ENCODE measurements at regions not wholly inside any gene's neighbourhood (a gene's known extent, or its start where the extent isn't known, plus 50 kb on each side); places are given as distances from the start of the nearest gene placed in this dataset.
A peak's percentile ranks its signal among the peaks of the same experiment; 100 is the strongest.
"Not testable (repeated sequence)": the region's sequence is repeated elsewhere in the genome, so short reads cannot be mapped to it uniquely, and the experiment has no call there.

GRCh38 chr13:34363266-34363665 is 545.3 kb downstream of the RFC3 start:
- DNase-seq (ENCODE audit: low spot score): no peak

DNA sequence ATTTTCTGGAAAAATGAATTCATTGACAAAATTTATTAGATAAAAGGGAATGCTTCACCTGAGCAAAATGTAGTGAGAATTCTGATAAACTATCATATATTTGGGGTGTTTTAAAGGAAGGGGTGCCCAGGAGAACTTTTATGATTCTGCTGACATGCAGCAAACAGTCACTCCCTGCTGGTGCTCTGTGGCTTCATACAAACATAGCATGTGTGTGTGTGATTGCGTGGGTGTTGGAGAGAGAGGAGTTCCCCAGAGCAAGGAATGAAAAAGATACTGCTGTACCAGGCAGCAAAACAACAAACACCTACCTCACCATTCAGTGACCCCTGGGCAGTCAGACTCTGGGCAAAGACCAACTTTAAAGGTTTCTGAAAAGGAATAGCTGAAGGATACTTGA is 546.7 kb downstream of the RFC3 start:
- DNase-seq (ENCODE audit: low spot score): no peak

- no peak for DNase-seq (ENCODE audit: low spot score)
Measured at GRCh38 chr13:34369931-34370330, 552.0 kb downstream of the RFC3 start.

DNA sequence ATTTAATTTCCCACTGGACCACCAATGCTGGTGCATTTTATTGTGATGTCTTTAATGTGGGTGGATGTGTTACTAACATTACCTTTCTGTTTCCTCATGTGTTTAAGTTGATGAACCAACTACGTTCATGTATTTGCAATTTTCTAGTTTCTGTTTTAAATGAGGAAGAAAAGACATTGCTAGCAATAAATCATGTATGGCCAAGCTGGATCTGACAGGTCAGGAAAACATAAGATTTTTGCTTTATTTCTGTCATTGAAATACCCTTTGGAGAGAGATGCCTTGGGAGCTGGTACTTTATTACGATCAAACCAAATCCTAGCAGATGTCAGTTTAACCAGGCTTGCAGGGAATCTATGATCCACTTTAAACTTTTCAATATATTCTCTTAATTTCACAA is 553.2 kb downstream of the RFC3 start:
- DNase-seq (ENCODE audit: low spot score): no peak

DNA sequence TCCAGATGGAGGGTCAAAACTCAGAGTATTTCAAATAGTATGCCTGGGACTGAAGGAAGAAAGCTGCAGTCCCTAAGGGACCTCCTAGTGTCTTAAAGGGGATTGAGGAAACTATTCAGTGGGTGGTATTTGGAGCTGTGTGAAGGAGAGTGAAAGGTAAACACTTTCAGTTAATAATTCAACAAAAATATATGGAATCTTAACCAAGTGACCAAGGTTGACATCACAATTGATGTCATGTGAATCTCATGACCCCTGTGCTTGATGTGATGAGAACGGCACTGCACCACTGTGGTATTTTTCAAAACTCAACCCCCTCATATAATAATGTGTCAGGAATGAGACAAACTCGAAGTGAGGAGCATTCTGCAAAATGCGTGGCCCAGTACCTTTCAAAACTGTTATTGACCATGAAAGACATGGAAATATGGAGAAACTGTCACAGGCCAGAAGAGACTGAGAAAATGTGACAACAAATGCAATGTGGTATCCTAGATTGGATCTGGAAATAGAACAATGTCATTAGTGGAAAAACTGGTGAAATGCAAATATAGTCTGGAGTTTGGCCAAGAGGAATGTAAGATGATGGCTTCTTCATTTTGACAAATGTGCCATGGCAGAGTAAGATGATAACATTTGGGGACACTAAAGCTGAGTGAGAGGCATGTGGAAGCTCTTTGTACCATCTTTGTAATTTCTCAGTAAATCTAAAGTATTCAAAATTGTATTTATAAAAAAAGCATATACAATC is 553.9 kb downstream of the RFC3 start:
- no peak for DNase-seq (ENCODE audit: low spot score)

- DNase-seq (ENCODE audit: low spot score): no peak
Measured at GRCh38 chr13:34372581-34372980, 554.6 kb downstream of the RFC3 start.

- no peak for DNase-seq (ENCODE audit: low spot score)
Measured at GRCh38 chr13:34376483-34376882, 558.5 kb downstream of the RFC3 start.

DNA sequence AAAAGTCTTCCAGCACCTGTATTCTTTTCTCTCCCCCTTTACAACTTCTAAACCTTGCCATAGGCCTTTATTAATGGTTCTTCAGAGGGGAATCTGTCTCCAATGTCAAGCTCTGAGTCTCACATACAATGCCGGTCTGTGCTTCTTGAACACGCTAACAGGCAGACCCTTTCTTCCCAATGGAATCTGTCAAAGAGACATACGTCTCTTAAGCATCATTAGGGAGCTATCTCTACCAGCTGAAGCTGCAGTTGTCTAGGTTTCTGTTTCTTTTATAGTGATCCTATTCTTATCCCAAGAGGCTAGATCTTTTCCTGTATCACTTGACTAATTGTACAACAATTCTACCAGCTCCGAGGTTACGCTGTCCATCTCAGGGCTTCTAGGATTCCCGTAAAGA is 560.8 kb upstream of the NBEA start:
- no peak for DNase-seq (ENCODE audit: low spot score)

- no peak for DNase-seq (ENCODE audit: low spot score)
Measured at GRCh38 chr13:34383728-34384127, 558.3 kb upstream of the NBEA start.

GRCh38 chr13:34386229-34386628 is 555.8 kb upstream of the NBEA start:
- DNase-seq (ENCODE audit: low spot score): not testable (repeated sequence)

DNA sequence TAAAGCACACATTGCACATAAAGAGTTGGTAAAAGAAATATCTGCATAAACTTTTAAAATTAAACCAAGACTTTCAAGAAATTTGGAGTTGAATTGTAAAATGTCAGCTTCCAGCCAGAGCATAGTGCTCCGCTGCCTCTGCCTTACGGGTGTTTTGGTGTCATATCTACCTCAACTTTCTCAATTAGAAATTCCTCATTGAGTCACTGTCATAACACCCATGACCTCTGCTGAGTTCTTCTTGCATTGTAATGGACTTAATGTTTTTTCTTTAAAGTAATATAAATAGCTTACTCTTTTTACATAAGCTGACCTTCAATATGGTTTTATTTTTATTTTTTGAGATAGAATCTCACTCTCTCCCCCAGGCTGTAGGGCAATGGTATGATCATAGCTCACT is 551.0 kb upstream of the NBEA start:
- no peak for DNase-seq (ENCODE audit: low spot score)

DNA sequence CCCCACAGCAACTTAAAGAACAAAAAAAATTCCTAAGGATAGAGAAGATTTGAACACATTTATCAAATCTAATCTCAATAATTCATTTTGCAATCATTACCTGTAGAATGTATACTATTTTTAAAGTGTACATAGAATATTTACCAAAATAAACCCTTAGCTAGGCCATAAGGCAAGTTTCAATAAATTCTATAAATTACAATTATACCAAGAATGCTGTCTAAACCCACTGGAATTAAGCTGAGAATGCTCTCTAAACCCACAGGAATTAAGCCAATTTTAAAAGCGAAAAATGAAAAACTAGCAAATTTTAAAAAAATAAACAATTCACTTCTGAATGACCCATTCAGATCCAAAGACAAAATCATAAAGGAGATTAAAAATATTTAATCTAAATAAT is 540.4 kb upstream of the NBEA start:
- DNase-seq (ENCODE audit: low spot score): no peak

- no peak for DNase-seq (ENCODE audit: low spot score)
Measured at GRCh38 chr13:34405410-34406181, 536.5 kb upstream of the NBEA start.

DNA sequence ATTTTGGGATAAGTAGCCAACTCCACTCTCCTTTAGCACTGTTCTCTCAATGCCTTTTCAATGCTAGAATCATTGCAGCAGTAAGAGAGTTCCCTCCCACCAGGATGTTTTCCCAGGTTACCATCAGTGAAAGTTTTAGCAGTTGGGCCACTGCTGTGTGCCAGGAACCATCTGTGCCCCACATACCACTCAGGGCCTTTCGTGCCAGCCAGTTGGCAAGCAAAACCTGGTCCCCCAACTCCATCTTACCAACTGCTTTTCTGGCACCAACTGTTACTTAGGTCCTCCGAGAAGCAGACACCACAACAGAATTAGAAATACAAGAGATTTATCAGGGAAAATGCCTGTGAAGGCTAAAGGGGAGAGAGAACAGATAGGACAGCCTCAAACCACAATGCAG is 533.4 kb upstream of the NBEA start:
- peak; percentile 25 for DNase-seq (ENCODE audit: low spot score)

DNA sequence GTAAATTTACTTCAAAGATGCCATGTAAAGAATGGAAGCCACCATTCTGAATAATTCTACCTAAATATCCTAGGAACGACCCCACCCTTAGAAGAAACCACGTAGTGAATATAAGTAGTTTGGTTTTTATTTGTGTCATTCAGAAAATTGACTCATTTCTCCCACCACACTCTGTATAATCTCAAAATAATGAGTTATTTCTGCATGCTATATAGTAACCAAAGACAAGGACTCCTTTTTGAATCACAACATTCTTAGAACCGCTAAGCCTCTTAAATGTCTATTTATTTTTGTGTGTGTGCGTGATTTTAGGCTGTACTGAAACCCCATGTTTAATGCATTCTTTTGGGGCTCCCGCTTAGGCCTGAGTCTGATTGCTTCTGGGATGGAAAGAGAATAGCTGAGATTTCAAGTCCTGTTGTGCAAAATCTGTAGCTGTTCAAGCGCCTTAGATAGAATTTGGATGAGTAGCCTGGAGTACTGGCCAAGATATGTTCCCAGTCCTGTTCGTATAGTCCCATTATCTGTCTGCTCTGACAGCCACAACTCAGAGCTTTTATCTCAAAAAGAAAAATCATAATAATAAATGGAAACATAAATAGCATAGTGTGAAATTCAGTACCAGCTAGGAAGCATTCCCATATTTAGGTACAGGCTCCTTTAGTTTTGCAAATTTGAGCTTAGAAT is 532.4 kb upstream of the NBEA start:
- no peak for DNase-seq (ENCODE audit: low spot score)

DNA sequence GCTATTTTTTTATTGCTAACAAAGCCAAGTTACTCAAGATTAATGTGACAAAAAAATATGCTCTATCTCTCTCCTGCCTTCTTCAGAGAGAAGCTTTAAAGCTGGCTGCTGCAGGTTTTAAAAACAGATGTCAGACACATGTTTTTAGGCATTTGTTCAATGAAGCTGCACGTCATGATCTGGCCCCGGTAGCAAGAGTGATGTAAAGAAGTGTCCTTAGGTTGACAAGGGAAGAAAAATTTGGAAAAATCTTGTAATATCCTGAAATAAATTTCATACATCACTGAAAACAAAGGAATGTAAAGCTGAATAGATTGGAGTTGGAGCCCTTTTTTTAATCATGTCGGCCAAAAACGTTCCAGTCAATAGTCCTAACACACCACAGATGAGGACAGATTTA is 531.4 kb upstream of the NBEA start:
- DNase-seq (ENCODE audit: low spot score): no peak

- no peak for DNase-seq (ENCODE audit: low spot score)
Measured at GRCh38 chr13:34411177-34411576, 530.9 kb upstream of the NBEA start.

GRCh38 chr13:34411894-34412293 is 530.2 kb upstream of the NBEA start:
- DNase-seq (ENCODE audit: low spot score): no peak

- no peak for DNase-seq (ENCODE audit: low spot score)
Measured at GRCh38 chr13:34412295-34412694, 529.8 kb upstream of the NBEA start.

DNA sequence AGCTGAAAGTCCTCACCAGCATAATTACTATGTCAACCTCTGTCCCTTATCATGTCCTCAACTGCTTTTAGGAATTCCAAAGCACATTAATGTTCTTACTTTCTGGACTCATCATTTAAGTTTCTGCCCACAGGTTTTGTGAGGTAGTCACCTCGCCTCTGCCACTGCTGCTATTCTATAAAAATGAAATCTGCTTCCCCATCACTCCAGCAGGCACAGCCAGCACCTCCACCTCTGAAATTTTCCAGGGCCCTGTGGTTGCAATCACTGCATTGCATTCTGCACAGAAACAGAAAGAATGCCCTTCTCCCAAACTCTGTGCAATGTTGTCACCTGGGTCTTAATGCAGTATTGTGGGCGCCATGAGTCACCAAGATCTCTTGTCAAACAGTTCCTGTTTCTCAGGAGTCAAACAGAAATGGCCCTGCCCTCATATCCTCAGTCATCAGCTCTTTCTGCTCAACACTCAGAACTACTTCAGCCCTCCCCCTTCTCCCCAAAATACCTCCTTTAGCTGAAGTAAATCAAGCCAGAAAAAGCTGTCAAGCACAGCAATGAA is 529.2 kb upstream of the NBEA start:
- DNase-seq (ENCODE audit: low spot score): no peak

GRCh38 chr13:34413538-34414210 is 528.4 kb upstream of the NBEA start:
- no peak for DNase-seq (ENCODE audit: low spot score)

DNA sequence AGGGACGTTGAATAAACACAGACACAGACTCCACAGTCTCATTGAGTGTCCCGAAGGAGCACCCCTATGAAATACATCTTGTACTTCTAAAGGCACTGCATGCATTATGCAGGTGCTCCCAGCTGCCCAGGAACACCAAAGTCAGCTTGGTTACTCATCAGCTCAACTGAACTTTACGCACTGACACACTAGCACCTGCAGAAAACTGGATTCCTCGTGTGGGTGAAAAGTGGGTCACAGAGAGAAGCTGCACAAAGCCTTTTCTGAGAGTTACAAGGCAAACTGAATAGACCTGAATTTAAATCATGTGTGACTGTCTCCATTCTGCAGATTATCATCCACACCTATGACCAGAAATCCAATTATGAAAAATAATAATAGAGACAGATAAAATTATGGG is 527.5 kb upstream of the NBEA start:
- DNase-seq (ENCODE audit: low spot score): no peak
